ENCODE measurements at regions not wholly inside any gene's neighbourhood (a gene's known extent, or its start where the extent isn't known, plus 50 kb on each side); places are given as distances from the start of the nearest gene placed in this dataset.

- DNase-seq (no peak), ATAC-seq (no peak)
- no peaks in the 10 kb centered on the region for H3K36me3 Mint-ChIP-seq (ENCODE audit: low read depth)
- no peak overlapping the region for H3K4me3 Mint-ChIP-seq
- H3K9me3 Mint-ChIP-seq, result no peaks in the 10 kb centered on the region
- H3K4me1 Mint-ChIP-seq, result no peaks in the 10 kb centered on the region
- no peaks in the 10 kb centered on the region for H3K27me3 Mint-ChIP-seq
- H3K27ac Mint-ChIP-seq, result no peak overlapping the region
Observed at GRCh38 chr4:20302336-20302735, 50.6 kb downstream of the SLIT2 start.

- H3K27me3 Mint-ChIP-seq, result no peaks in the 10 kb centered on the region
- no peak for DNase-seq
- no peaks in the 10 kb centered on the region for H3K36me3 Mint-ChIP-seq (ENCODE audit: low read depth)
- no peak overlapping the region for H3K4me3 Mint-ChIP-seq
- no peaks in the 10 kb centered on the region for H3K4me1 Mint-ChIP-seq
- no peak overlapping the region for H3K27ac Mint-ChIP-seq
- no peaks in the 10 kb centered on the region for H3K9me3 Mint-ChIP-seq
- no peak for ATAC-seq
Observed at GRCh38 chr4:20305976-20306375, 54.3 kb downstream of the SLIT2 start.

DNA sequence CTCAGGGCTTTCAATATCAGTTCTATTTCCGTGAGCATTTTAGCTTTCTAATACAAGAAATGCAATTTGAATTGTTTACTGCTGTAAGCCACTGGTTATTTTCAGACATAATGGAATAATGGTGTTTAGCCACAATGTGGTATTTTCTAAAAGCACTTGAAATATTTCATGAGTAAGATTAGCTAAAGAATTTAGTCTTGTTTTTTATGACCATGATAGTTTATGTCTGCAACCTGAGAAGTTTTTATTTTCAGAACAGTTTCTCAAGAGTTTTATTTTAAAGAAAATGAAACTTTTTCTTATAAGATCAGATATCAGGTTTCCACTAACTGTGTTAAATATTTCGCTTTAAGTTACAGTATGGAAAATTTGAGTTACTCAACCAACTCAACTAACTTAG, 60.2 kb downstream of the SLIT2 start:
- DNase-seq (no peak), ATAC-seq (no peak)
- H3K9me3 Mint-ChIP-seq, result no peaks in the 10 kb centered on the region
- no peaks in the 10 kb centered on the region for H3K36me3 Mint-ChIP-seq (ENCODE audit: low read depth)
- H3K4me1 Mint-ChIP-seq, result no peaks in the 10 kb centered on the region
- no peak overlapping the region for H3K4me3 Mint-ChIP-seq
- H3K27ac Mint-ChIP-seq, result no peak overlapping the region
- peaks cover 3% of the 10 kb centered on the region for H3K27me3 Mint-ChIP-seq

GRCh38 chr4:20313237-20314030, 61.7 kb downstream of the SLIT2 start:
- Mint-ChIP-seq H3K4me3 (no peak overlapping the region), H3K9me3 (no peaks in the 10 kb centered on the region)

DNA sequence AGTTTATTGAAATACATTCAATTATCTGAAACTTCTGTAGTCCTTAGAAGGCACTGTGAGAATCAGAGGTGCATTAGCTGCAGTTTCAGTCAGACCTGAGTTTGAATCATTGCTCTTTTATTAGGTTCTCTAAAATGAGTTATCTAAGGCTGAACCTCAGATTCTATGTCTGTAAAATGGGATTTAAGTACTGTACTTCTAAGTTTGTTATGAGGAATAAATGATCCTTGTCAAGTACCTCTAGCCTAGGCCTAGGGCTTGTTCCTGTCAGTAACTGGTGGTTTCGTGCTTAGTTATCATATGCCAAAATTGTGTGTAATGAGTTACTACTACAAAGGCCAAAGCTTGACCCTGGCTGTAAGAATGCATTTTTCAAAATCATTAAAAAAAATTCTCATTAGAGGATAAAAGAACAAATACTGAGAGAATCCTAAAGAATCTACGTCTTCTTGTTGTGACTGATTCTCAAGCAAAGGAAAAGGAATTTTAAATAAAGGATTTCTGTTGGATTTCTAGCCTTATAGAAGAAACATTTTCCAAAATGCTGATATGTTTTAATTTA, 65.8 kb downstream of the SLIT2 start:
- ATAC-seq (no peak), DNase-seq (no peak)
- Mint-ChIP-seq H3K9me3 (no peaks in the 10 kb centered on the region), H3K27me3 (peaks cover 3% of the 10 kb centered on the region), H3K4me3 (no peak overlapping the region), H3K27ac (no peak overlapping the region), H3K36me3 (ENCODE audit: low read depth) (no peaks in the 10 kb centered on the region), H3K4me1 (no peaks in the 10 kb centered on the region)

More at GRCh38 chr4:20313237-20314030, 61.7 kb downstream of the SLIT2 start:
- Mint-ChIP-seq H3K4me1 (no peaks in the 10 kb centered on the region), H3K36me3 (ENCODE audit: low read depth) (no peaks in the 10 kb centered on the region), H3K27ac (no peak overlapping the region), H3K27me3 (peaks cover 3% of the 10 kb centered on the region)
- ATAC-seq (no peak), DNase-seq (peak; percentile 7)

DNA sequence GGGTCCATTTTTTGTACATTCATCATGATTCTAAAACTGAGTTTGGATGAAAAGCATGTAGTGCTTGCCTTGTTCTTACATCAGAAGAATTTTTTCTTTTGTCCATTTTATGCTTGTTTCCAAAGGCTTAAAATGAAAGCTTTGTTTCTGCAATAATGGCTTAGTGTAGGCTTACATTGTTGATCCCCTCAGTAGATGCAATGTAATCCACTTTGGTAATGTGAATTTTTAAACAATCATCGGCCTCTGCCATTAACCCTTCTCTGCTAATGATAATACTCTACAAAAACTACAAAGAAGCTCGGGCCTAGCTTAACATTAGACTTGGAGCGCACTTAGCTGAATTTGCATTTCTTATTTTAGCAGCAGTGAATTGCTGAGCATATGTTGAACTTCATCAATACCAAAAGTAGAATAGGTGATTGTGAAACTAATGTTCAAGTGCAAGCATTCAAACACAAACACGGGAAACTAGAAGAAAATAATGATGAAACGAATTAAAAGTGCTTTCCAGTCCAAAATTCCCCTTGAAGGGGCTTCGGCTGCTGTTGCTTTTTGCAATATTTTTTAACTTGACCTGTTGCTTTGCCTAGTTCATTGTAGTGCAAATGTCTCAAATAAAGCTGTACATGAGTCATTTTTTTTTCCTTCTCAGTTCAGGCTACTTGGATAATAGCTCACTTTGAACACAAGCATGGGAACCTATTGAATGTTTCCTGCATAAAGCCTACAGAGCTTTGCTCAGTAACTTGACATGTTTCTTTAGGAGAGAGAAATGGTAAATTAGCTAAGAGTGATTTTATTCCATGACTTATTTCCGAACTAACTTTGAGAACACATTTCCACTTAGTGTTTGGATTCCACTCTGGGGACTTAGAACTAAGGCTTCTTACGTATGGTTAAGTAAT, 66.5 kb downstream of the SLIT2 start:
- Mint-ChIP-seq H3K36me3 (ENCODE audit: low read depth) (no peaks in the 10 kb centered on the region), H3K4me1 (no peaks in the 10 kb centered on the region), H3K27me3 (no peaks in the 10 kb centered on the region), H3K4me3 (no peak overlapping the region), H3K27ac (no peak overlapping the region), H3K9me3 (no peaks in the 10 kb centered on the region)
- no peak for ATAC-seq
- DNase-seq, result no peak

DNA sequence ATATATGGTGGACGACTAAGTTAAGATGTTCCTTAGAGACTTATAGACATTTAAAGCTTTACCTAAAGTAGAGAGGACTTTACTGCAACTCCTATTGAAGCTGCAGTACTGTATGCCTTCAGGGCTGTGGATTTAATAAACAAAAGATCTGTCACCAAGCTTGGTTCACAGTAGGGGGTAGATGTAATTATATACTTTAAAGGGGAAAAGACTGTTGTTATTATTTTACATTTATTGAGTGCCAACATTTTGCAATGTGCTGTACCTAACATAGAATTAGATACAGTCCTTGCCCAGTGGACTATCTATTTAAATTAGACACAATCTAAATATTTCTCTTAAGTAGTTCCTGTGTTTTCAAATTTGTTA, 67.2 kb downstream of the SLIT2 start:
- H3K4me1 Mint-ChIP-seq, result no peaks in the 10 kb centered on the region
- no peak for DNase-seq
- ATAC-seq, result no peak
- no peaks in the 10 kb centered on the region for H3K27me3 Mint-ChIP-seq
- no peaks in the 10 kb centered on the region for H3K36me3 Mint-ChIP-seq (ENCODE audit: low read depth)
- H3K9me3 Mint-ChIP-seq, result no peaks in the 10 kb centered on the region
- H3K4me3 Mint-ChIP-seq, result no peak overlapping the region
- no peak overlapping the region for H3K27ac Mint-ChIP-seq

GRCh38 chr4:20319825-20320612, 68.3 kb downstream of the SLIT2 start:
- Mint-ChIP-seq H3K36me3 (ENCODE audit: low read depth) (no peaks in the 10 kb centered on the region), H3K4me1 (no peaks in the 10 kb centered on the region), H3K27ac (no peak overlapping the region), H3K9me3 (no peaks in the 10 kb centered on the region), H3K4me3 (no peak overlapping the region), H3K27me3 (no peaks in the 10 kb centered on the region)
- ATAC-seq (no peak), DNase-seq (no peak)

DNA sequence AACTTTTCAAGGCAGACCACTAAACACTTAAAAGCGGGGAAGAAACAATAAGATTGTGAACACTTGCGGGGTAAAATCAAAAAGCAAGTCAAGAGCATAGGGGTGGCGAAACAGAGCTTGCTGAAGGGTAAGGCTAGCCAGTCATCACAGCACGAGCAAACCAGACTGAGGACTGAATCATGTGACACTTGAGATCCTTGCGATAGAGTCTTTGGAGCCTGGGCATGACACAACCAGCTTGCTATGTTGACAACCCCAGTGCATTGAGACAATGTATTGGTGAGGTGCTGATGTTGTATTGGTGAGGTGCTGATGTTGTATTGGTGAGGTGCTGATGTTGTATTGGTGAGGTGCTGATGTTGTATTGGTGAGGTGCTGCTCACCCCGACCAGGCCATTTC, 72.3 kb downstream of the SLIT2 start:
- Mint-ChIP-seq H3K4me3 (no peak overlapping the region), H3K4me1 (no peaks in the 10 kb centered on the region), H3K27ac (no peak overlapping the region), H3K9me3 (no peaks in the 10 kb centered on the region), H3K36me3 (ENCODE audit: low read depth) (no peaks in the 10 kb centered on the region), H3K27me3 (no peaks in the 10 kb centered on the region)
- ATAC-seq, result no peak
- no peak for DNase-seq

- Mint-ChIP-seq H3K9me3 (no peaks in the 10 kb centered on the region), H3K4me1 (no peaks in the 10 kb centered on the region), H3K36me3 (ENCODE audit: low read depth) (no peaks in the 10 kb centered on the region), H3K27me3 (no peaks in the 10 kb centered on the region), H3K27ac (no peak overlapping the region), H3K4me3 (no peak overlapping the region)
- DNase-seq (no peak), ATAC-seq (no peak)
Observed at GRCh38 chr4:20326460-20326859, 74.8 kb downstream of the SLIT2 start.

DNA sequence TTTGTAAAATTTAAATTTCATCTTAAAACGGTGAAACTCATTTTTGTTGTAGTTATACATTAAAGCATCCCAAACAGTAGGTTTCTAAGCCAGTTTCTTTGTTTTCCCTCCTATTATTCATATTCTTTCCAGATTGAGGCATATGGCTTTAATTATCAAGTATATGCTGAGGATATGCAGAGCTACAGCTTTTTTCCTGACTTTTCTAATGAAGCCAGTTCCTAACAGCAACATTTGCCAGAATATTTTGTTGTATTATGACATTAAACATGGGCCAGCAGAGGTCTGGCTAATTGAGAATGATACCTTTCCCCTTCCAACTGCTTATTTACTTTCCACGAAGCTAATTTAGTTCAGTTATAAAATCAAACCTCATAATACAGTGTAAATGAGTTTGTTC, 75.3 kb downstream of the SLIT2 start:
- ATAC-seq (no peak), DNase-seq (no peak)
- Mint-ChIP-seq H3K4me3 (no peak overlapping the region), H3K27ac (no peak overlapping the region), H3K9me3 (no peaks in the 10 kb centered on the region), H3K4me1 (no peaks in the 10 kb centered on the region), H3K27me3 (peaks cover under 1% of the 10 kb centered on the region), H3K36me3 (ENCODE audit: low read depth) (no peaks in the 10 kb centered on the region)

- Mint-ChIP-seq H3K9me3 (no peaks in the 10 kb centered on the region), H3K4me1 (no peaks in the 10 kb centered on the region), H3K36me3 (ENCODE audit: low read depth) (no peaks in the 10 kb centered on the region), H3K27me3 (peaks cover 2% of the 10 kb centered on the region), H3K4me3 (no peak overlapping the region), H3K27ac (no peak overlapping the region)
- DNase-seq (no peak), ATAC-seq (no peak)
Observed at GRCh38 chr4:20327808-20328207, 76.1 kb downstream of the SLIT2 start.

DNA sequence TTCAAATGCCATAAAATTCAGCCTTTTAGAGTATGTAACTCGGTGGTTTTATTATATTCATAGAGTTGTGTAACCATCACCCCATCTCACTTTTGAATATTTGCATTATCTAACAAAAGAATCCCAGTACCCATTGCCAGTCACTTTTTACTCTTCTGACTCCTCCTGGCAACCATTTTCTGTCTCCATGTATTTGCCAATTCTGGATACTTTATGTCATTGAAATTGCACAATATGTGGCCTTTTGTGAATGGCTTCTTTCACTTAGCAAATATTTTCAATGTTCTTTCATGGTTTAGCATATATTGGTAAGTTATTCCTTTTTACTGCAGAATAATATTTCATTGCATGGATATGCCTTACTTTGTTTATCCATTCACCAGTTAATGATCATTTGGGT, 79.9 kb downstream of the SLIT2 start:
- Mint-ChIP-seq H3K36me3 (ENCODE audit: low read depth) (no peaks in the 10 kb centered on the region), H3K4me3 (no peak overlapping the region), H3K27ac (no peak overlapping the region), H3K27me3 (peaks cover 2% of the 10 kb centered on the region), H3K4me1 (no peaks in the 10 kb centered on the region), H3K9me3 (no peaks in the 10 kb centered on the region)
- DNase-seq (no peak), ATAC-seq (no peak)

GRCh38 chr4:20333141-20333715, 81.5 kb downstream of the SLIT2 start:
- no peak overlapping the region for H3K4me3 Mint-ChIP-seq
- DNase-seq, result no peak
- H3K27ac Mint-ChIP-seq, result no peak overlapping the region
- H3K4me1 Mint-ChIP-seq, result no peaks in the 10 kb centered on the region
- H3K36me3 Mint-ChIP-seq (ENCODE audit: low read depth), result no peaks in the 10 kb centered on the region
- H3K9me3 Mint-ChIP-seq, result no peaks in the 10 kb centered on the region
- peaks cover 2% of the 10 kb centered on the region for H3K27me3 Mint-ChIP-seq
- no peak for ATAC-seq

Data from activated naive CD8-positive, alpha-beta T cell treated with anti-CD3 and anti-CD28 coated beads, Interleukin-2, amount 50 U/mL, for 24 hours (primary cell).